HUES6 (cell line): ENCODE measurements at regions not wholly inside any gene's neighbourhood (a gene's known extent, or its start where the extent isn't known, plus 50 kb on each side); places are given as distances from the start of the nearest gene placed in this dataset.
"Not testable (repeated sequence)": the region's sequence is repeated elsewhere in the genome, so short reads cannot be mapped to it uniquely, and the experiment has no call there.

ENCODE experiments used
- H3K27ac ChIP-seq: 2 replicates; pipeline ENCODE4 v1.7.0; 2013; ENCODE audit warnings: low read depth, mild to moderate bottlenecking, low read length, inconsistent platforms
- H3K27me3 ChIP-seq: 2 replicates; pipeline ENCODE4 v1.6.1; 2013; ENCODE audit warnings: low read length; ENCODE audit not compliant: control insufficient read depth, insufficient read depth
- H3K36me3 ChIP-seq: 2 replicates; pipeline ENCODE4 v1.6.1; 2013; ENCODE audit warnings: low read length; ENCODE audit not compliant: control insufficient read depth, insufficient read depth
- H3K4me1 ChIP-seq: 2 replicates; pipeline ENCODE4 v1.6.1; 2013; ENCODE audit warnings: low read length; ENCODE audit not compliant: control insufficient read depth, insufficient read depth
- H3K4me3 ChIP-seq: 2 replicates; pipeline ENCODE4 v1.5.1; 2013; ENCODE audit warnings: low read depth, low read length
- H3K9ac ChIP-seq: one replicate; pipeline ENCODE4 v1.6.1; 2013; ENCODE audit warnings: mild to moderate bottlenecking, low read length
- H3K9me3 ChIP-seq: 2 replicates; pipeline ENCODE4 v1.6.1; 2013; ENCODE audit warnings: low read depth, low read length; ENCODE audit not compliant: control insufficient read depth, insufficient read depth

DNA sequence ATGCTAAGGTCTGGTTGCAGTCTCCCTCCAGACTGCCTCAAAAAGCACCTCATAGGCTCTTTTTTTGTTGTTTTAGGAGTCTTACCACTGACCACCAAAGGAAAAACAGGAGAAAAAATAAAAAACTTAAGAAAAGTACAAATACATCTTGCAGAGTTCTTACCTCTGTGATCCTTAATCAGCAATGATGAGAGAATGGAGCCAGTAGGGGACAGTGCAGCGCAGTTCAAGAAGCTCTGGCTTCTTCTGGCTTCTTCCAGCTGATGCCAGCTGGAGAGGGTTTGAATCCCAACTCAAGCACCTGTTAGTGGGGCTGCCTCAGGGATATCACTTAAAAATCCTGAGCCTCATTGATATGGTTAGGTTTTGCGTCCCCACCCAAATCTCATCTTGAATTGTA is 223.3 kb upstream of the ISX start:
- no peaks in the 10 kb centered on the region for H3K27me3 ChIP-seq
- H3K9me3 ChIP-seq, result peaks cover 24% of the 10 kb centered on the region
- no peak overlapping the region for H3K4me3 ChIP-seq
- H3K36me3 ChIP-seq, result peaks cover 28% of the 10 kb centered on the region; the same call in 1 of the 2 replicates
- peaks cover 32% of the 10 kb centered on the region for H3K4me1 ChIP-seq
- H3K27ac ChIP-seq, result peak overlapping the region; percentile 93; the same call in 1 of the 2 replicates
- H3K9ac ChIP-seq, result peak overlapping the region; percentile 2

DNA sequence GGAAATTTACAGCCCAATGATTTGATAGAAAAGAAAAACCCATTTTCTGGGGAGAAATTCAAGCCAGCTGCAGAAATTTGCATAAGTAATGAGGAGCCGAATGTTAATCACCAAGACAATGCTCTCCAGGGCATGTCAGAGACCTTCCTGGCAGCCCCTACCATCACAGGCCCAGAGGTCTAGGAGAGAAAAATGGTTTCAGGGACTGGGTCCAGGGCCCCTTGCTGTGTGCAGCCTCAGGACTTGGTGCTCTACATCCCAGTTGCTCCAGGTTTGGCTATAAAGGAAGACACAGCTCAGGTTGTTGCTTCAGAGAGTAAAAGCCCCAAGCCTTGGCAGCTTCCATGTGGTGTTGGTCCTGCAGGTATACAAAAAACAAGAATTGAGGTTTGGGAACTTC is 222.2 kb upstream of the ISX start:
- H3K4me1 ChIP-seq, result peaks cover 32% of the 10 kb centered on the region
- not testable (repeated sequence) for H3K27me3 ChIP-seq, H3K9ac ChIP-seq, H3K27ac ChIP-seq, H3K4me3 ChIP-seq
- H3K36me3 ChIP-seq, result peaks cover 28% of the 10 kb centered on the region; the same call in 1 of the 2 replicates
- peaks cover 24% of the 10 kb centered on the region for H3K9me3 ChIP-seq

DNA sequence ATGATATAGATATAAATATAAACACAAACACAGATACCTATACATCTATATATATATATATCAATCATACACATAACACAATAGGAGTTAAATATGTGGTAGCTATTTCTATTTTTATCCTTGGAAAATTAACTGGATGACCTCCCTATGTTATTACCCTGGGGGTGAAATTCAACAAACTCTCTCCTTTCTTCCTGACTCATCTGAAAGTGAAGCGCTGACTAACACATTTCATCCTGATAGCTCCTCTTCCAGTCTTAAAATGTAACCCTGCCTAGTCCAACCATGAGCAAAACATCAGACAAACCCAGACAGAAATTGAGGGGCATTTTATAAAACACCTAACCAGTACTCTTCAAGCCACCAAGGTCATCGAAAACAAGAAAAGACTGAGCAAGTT is 220.6 kb upstream of the ISX start:
- H3K27me3 ChIP-seq, result no peaks in the 10 kb centered on the region
- no peak overlapping the region for H3K4me3 ChIP-seq
- H3K9ac ChIP-seq, result no peak overlapping the region
- H3K9me3 ChIP-seq, result peaks cover 24% of the 10 kb centered on the region
- H3K4me1 ChIP-seq, result peaks cover 25% of the 10 kb centered on the region
- H3K36me3 ChIP-seq, result peaks cover 28% of the 10 kb centered on the region; the same call in 1 of the 2 replicates
- no peak overlapping the region for H3K27ac ChIP-seq

DNA sequence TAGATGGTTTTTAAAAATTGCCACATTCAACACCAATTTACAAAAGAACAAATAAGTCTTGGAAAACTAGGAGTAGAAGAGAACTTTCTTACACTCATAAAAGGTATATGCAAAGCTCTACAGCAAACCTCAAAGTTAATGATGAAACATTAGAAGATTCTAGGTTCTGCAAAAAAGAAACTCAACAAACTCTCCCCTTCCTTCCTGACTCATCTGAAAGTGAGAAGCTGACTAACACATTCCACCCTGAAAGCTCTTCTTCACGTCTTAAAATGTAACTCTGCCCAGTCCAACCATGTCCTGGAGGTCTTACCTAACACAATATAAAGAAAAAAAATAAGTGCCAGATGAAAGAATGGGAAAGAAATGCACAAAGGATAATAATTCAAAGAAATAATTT is 218.9 kb upstream of the ISX start:
- Histone ChIP-seq H3K4me1 (peaks cover 14% of the 10 kb centered on the region), H3K27ac (no peak overlapping the region), H3K4me3 (no peak overlapping the region), H3K9ac (no peak overlapping the region), H3K36me3 (peaks cover 28% of the 10 kb centered on the region; the same call in 1 of the 2 replicates), H3K9me3 (peaks cover 24% of the 10 kb centered on the region), H3K27me3 (no peaks in the 10 kb centered on the region)

DNA sequence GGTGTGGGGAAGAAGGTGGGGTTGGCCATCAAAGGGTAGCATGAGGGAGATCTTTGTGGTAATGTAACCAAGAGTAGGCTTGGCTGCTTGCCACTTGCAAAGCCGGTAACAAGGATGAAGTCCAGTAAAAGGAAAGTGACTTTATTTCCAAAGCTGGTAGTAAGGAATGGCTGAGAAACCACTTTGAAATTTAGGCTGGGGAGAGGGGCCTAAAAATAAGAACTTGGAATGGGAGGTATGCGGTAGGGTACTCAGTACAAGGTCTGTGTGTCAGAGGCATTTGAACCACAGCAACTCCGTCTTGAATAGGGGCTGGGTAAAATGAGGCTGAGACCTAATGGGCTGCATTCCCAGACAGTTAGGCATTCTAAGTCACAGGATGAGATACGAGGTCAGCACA is 216.0 kb upstream of the ISX start:
- Histone ChIP-seq H3K27ac (no peak overlapping the region), H3K27me3 (no peaks in the 10 kb centered on the region), H3K9me3 (peaks cover 5% of the 10 kb centered on the region; the same call in 1 of the 2 replicates), H3K9ac (no peak overlapping the region), H3K4me3 (no peak overlapping the region), H3K36me3 (peaks cover 10% of the 10 kb centered on the region; the same call in 1 of the 2 replicates), H3K4me1 (peaks cover 11% of the 10 kb centered on the region)

DNA sequence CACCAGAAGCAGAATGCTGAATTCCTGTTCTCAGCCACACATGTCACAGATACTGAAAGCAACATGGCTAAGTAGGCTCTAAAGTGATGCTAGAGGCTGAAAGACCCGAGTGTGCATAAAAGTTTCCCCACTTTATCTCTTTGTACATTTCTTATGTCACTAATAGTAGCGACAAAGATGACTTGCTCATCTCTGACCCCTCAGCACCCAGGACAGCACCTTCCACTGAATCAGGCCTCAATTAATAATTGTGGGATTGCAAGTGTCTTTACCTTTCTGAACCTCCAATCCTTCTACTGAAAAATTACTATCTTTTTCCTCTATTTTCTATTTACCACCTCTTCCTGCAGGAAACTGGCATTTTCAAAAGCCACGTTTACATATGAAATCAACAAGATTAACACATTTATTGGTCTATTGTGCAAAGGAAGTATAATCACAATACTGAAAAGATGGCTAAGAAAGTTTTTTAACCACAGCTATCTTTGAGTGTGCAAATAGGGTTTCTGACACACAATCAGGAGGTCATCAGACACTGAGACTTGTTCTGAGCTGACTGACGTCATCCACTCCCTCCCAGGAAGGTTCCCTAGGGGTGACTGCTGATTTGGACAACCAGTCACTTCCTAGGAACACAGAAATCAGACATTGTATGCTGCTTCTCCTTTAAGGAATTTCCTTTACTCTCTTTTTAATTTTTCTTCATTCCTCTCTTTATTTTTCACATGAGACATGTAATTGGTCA is 213.9 kb upstream of the ISX start:
- H3K36me3 ChIP-seq, result no peaks in the 10 kb centered on the region; the same call in 1 of the 2 replicates
- no peaks in the 10 kb centered on the region; the same call in 1 of the 2 replicates for H3K9me3 ChIP-seq
- no peak overlapping the region for H3K27ac ChIP-seq
- H3K27me3 ChIP-seq, result no peaks in the 10 kb centered on the region
- H3K9ac ChIP-seq, result no peak overlapping the region
- H3K4me1 ChIP-seq, result peaks cover 11% of the 10 kb centered on the region
- H3K4me3 ChIP-seq, result no peak overlapping the region

DNA sequence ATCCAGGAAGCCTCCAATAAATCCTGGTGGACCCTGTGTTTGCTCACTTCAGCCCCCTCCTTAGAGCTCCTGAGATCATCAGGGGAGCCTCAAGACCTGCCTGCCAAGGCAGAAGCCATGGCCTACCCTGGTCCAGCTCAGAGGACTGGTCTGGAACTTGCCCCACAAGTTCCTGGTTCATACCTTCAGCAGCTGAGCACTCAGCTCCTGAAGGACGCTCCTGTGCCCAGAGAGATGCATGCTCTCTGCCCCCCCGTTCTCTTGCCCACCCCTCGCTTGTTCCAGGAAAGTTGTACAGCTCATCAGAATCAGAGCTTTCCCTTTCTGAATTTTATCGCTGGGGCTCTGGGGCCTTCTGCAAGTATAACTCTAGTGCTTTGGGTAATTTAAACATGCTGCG is 210.5 kb upstream of the ISX start:
- Histone ChIP-seq H3K27me3 (no peaks in the 10 kb centered on the region), H3K9me3 (peaks cover 10% of the 10 kb centered on the region)

DNA sequence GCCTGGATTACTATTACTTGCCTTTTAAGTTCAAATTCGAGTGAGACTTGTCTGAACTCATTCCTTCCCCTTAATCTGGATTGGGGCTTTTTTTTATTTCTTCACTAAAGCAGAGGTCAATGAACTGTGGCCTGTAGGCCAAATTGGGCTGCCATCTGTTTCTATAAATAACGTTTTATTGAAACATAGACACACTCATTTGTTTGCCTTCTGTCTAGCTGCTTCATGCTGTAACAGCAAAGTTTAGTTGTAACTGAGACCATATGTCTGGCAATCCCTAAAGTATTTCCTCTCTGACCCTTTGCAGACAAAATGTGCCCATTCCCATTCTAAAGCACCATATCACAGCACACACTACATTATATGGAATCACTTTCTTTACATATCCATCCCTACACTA is 207.9 kb upstream of the ISX start:
- Histone ChIP-seq H3K4me1 (no peaks in the 10 kb centered on the region), H3K27me3 (no peaks in the 10 kb centered on the region), H3K4me3 (no peak overlapping the region), H3K27ac (no peak overlapping the region), H3K9me3 (peaks cover 10% of the 10 kb centered on the region), H3K36me3 (no peaks in the 10 kb centered on the region; the same call in 1 of the 2 replicates), H3K9ac (no peak overlapping the region)

More for the DNA sequence above, 210.5 kb upstream of the ISX start:
- Histone ChIP-seq H3K4me3 (no peak overlapping the region), H3K36me3 (no peaks in the 10 kb centered on the region; the same call in 1 of the 2 replicates), H3K4me1 (peaks cover 11% of the 10 kb centered on the region), H3K9ac (no peak overlapping the region), H3K27ac (no peak overlapping the region)

DNA sequence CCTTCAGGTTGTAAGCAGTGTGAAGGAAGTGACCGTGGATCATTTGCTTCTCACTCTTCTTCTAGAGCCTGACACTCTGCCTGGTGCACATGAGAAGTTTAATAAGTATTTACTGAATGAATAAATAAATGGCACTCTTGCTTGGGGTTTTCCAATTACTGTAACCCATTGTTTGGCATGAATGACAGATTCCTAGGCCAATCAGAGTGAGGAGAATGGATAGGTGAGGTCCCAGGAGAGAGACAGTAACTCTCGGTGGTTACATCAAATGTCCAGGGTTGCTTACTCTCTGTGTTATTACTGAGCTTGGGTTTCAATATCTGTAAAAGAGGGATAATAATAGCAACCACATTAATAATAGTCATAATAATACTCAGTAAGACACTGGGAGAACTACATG is 204.2 kb upstream of the ISX start:
- H3K27me3 ChIP-seq, result no peaks in the 10 kb centered on the region; the same call in 1 of the 2 replicates
- no peak overlapping the region for H3K4me3 ChIP-seq
- H3K9me3 ChIP-seq, result peaks cover 10% of the 10 kb centered on the region
- no peaks in the 10 kb centered on the region; the same call in 1 of the 2 replicates for H3K36me3 ChIP-seq
- no peak overlapping the region for H3K9ac ChIP-seq
- H3K27ac ChIP-seq, result no peak overlapping the region
- no peaks in the 10 kb centered on the region for H3K4me1 ChIP-seq

DNA sequence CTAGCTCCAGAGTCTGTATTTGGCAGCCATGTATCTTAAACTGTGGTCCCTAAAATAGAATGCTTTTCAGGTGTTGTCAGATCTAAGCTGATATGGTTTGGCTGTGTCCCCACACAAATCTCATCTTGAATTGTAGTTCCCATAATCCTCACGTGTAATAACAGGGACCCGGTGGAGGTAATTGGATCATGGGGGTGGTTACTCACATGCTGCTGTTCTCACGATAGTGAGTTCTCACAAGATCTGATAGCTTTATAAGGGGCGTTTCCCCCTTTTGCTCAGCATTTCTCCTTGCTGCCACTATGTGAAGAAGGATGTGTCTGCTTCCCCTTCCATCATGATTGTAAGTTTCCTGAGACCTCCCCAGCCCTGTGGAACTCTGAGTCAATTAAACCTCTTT is 199.9 kb upstream of the ISX start:
- no peak overlapping the region for H3K27ac ChIP-seq
- H3K9ac ChIP-seq, result no peak overlapping the region
- no peaks in the 10 kb centered on the region for H3K4me1 ChIP-seq
- no peaks in the 10 kb centered on the region; the same call in 1 of the 2 replicates for H3K27me3 ChIP-seq
- H3K36me3 ChIP-seq, result no peaks in the 10 kb centered on the region
- peaks cover 3% of the 10 kb centered on the region; the same call in 1 of the 2 replicates for H3K9me3 ChIP-seq
- H3K4me3 ChIP-seq, result no peak overlapping the region

DNA sequence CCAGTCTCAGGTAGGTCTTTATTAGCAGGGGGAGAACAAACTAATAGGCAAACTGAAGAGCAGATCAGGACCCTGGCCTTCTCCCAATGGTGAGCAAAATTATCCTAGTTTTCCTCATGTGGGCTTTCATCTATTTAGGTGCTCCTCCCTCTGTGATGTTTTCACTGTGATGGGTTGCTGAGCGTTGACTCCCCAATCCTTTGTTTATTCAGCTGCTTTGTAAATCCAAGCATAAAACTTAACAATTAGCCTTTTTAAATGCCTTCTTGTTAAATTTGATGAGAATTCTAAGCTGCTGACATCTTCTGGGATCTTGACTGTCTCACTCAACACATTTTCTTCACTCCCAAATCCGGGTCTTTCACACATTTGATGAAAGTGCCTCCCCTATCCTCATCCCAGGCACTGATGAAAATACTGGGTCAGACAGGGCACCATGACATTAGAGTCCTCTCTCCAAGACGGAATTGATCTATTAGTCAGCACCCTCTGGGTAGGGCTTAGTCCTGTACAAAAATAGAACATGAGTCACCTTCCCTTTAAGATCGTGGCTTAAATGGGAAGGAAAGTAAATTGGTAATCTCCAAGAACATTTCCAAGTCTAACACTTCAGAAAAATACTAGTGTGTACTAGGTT is 199.3 kb upstream of the ISX start:
- Histone ChIP-seq H3K9me3 (peaks cover 3% of the 10 kb centered on the region; the same call in 1 of the 2 replicates), H3K36me3 (no peaks in the 10 kb centered on the region), H3K4me1 (no peaks in the 10 kb centered on the region), H3K27ac (no peak overlapping the region), H3K9ac (no peak overlapping the region), H3K27me3 (no peaks in the 10 kb centered on the region; the same call in 1 of the 2 replicates), H3K4me3 (no peak overlapping the region)
